ENCODE measurements at regions not wholly inside any gene's neighbourhood (a gene's known extent, or its start where the extent isn't known, plus 50 kb on each side); places are given as distances from the start of the nearest gene placed in this dataset.

DNA sequence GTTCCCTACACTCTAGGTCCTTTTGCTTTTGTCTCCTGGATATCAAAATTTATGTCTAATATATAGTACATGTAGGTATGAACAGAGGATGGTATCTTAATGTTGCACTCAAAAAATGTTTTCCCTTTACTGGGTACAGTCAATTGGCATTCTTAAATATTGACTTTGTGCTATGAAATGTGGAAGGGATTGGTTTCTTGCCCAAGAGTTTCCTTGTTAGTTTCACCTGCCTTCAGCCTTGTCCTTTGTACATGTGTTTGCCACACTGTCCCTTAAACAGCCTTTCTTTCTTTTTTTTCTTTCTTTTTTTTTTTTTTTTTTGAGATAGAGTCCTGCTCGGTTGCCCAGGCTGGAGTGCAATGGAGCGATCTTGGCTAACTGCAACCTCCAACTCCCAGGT lies 287.1 kb downstream of the SQOR start:
- no peak overlapping the region for H3K27ac ChIP-seq
- no peaks in the 10 kb centered on the region for H3K27me3 ChIP-seq
- no peak overlapping the region for H3K4me3 ChIP-seq
- no peak for TF ChIP-seq EP300 (IDR thresholded peaks at IDR 0.05)
- TF ChIP-seq, protein P1, sequence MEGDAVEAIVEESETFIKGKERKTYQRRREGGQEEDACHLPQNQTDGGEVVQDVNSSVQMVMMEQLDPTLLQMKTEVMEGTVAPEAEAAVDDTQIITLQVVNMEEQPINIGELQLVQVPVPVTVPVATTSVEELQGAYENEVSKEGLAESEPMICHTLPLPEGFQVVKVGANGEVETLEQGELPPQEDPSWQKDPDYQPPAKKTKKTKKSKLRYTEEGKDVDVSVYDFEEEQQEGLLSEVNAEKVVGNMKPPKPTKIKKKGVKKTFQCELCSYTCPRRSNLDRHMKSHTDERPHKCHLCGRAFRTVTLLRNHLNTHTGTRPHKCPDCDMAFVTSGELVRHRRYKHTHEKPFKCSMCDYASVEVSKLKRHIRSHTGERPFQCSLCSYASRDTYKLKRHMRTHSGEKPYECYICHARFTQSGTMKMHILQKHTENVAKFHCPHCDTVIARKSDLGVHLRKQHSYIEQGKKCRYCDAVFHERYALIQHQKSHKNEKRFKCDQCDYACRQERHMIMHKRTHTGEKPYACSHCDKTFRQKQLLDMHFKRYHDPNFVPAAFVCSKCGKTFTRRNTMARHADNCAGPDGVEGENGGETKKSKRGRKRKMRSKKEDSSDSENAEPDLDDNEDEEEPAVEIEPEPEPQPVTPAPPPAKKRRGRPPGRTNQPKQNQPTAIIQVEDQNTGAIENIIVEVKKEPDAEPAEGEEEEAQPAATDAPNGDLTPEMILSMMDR (IDR thresholded peaks at IDR 0.05) = no peak
- no peak for TF ChIP-seq POLR2A (IDR thresholded peaks at IDR 0.05)
- no peaks in the 10 kb centered on the region for H3K36me3 ChIP-seq
- 77 to 91% (median 85%) methylated on average over 2 of the region's 2 CpGs for WGBS, 3 donors
- no peaks in the 10 kb centered on the region for H3K9me3 ChIP-seq
- DNase-seq = no peak
- no peaks in the 10 kb centered on the region for H3K4me1 ChIP-seq (ENCODE audit: insufficient read depth)
- intact Hi-C loops (cut with DNase I) = no loop called here

DNA sequence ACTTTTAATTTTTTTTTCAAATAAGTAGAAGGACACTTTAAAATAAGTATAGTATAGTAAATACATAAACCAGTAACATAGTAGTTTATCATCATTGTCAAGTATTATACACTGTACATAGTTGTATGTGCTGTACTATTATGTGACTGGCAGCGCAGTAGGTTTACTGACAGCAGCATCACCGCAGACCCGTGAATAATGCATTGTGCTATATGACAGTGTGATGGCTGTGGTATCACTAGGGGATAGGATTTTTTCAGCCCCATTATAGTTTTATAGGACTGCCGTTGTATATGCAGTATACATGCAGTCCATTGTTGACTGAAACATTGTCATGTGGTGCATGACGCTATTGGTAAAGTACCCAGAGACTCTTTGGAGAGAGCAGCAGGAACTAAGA lies 306.5 kb downstream of the SQOR start:
- Histone ChIP-seq H3K36me3 (no peaks in the 10 kb centered on the region), H3K4me1 (ENCODE audit: insufficient read depth) (no peaks in the 10 kb centered on the region), H3K9me3 (no peaks in the 10 kb centered on the region), H3K27me3 (no peaks in the 10 kb centered on the region), H3K27ac (no peak overlapping the region), H3K4me3 (no peak overlapping the region)
- WGBS, 3 donors = 92 to 95% (median 93%) methylated on average over 5 of the region's 5 CpGs
- intact Hi-C loops (cut with DNase I) = no loop called here
- TF ChIP-seq, protein P1 (IDR thresholded peaks at IDR 0.05) = no peak
- TF ChIP-seq POLR2A (IDR thresholded peaks at IDR 0.05) (no peak), EP300 (IDR thresholded peaks at IDR 0.05) (no peak)
- no peak for DNase-seq

DNA sequence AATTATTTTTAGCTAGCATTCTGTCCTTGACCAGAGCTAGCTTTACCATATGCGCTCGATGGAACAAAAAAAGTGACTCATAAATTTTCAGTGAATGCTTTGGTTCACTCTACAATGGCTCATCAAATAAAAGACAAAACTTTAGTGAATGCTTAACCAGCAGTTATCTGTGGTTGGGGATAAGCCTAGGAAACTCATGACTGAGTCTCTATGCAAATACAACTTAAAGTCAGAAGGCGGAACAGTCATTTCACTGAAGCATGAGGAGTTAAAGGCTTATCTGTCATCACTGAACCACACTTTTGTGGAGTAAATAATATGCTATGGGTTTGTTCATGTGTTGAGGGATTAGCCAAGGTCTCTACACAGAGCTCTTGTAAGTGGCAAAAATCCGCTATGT lies 308.4 kb downstream of the SQOR start:
- no peaks in the 10 kb centered on the region for H3K9me3 ChIP-seq
- H3K36me3 ChIP-seq = no peaks in the 10 kb centered on the region
- 55 to 69% (median 65%) methylated on average over 4 of the region's 4 CpGs for WGBS, 3 donors
- H3K27ac ChIP-seq = no peak overlapping the region
- H3K4me1 ChIP-seq (ENCODE audit: insufficient read depth) = no peaks in the 10 kb centered on the region
- no peak overlapping the region for H3K4me3 ChIP-seq
- TF ChIP-seq EP300 (IDR thresholded peaks at IDR 0.05) = no peak
- TF ChIP-seq POLR2A (IDR thresholded peaks at IDR 0.05) = no peak
- TF ChIP-seq, protein P1 (IDR thresholded peaks at IDR 0.05) = no peak
- no peaks in the 10 kb centered on the region for H3K27me3 ChIP-seq
- intact Hi-C loops (cut with DNase I) = no loop called here
- no peak for DNase-seq

DNA sequence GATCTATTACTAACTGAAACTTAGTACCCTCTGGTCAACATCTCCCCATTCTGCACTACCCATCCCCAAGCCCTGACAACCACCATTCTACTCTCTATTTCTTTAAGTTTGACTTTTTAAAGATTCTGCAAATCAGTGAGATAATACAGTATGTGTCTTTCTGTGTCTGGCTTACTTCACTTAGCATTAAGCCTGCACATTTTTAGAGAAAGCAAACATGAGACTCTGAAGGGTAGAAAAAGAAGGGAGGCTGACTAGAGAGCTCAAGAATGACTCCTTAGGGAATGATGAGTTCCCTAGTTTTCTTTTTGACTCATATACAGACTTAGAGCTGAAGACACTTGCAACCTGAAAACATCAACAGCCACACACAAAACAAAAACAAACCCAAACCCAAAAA lies 311.3 kb downstream of the SQOR start:
- no peaks in the 10 kb centered on the region for H3K36me3 ChIP-seq
- no peak for DNase-seq

More for the DNA sequence above, 311.3 kb downstream of the SQOR start:
- Histone ChIP-seq H3K27me3 (no peaks in the 10 kb centered on the region), H3K4me3 (no peak overlapping the region), H3K27ac (no peak overlapping the region), H3K9me3 (no peaks in the 10 kb centered on the region), H3K4me1 (ENCODE audit: insufficient read depth) (no peaks in the 10 kb centered on the region)
- intact Hi-C loops (cut with DNase I) = no loop called here
- TF ChIP-seq POLR2A (IDR thresholded peaks at IDR 0.05) (no peak), EP300 (IDR thresholded peaks at IDR 0.05) (no peak)
- TF ChIP-seq, protein P1 (IDR thresholded peaks at IDR 0.05) = no peak
